IMR-90 (cell line): ENCODE measurements at regions not wholly inside any gene's neighbourhood (a gene's known extent, or its start where the extent isn't known, plus 50 kb on each side); places are given as distances from the start of the nearest gene placed in this dataset.

Experiments used
- ATAC-seq: fragments of 200-7000 bp; cut with Tn5 transposase; 2 replicates; pipeline ENCODE4 v1.9.1; 2020; ENCODE audit warnings: low read depth, mild to moderate bottlenecking, moderate library complexity
- BruUV-seq: library from RNA; stranded (reverse); fragments of 400-500 nt; replicated peaks from 2 replicates; lab custom pipeline; 2021; lab: Mats Ljungman, UMichigan
- CTCF ChIA-PET: fragments of 300-600 bp; formaldehyde crosslinking; extraction: SDS; loops from one replicate; lab custom pipeline; 2021; ENCODE audit warnings: antibody characterized with exemption; lab: Yijun Ruan, JAX
- POLR2A ChIA-PET: fragments of 300-600 bp; sonication (Branson Sonifier 250); formaldehyde crosslinking; loops from one replicate; lab custom pipeline; 2022; ENCODE audit warnings: antibody characterized with exemption; ENCODE audit not compliant: unreplicated experiment; lab: Charles Lee
- DNase-seq: peaks from one replicate; pipeline ENCODE4 v3.0.0; 2013
- H2AFZ ChIP-seq: replicated peaks from 2 replicates; pipeline ENCODE3; 2013; ENCODE audit warnings: low read length, mild to moderate bottlenecking; ENCODE audit not compliant: poor library complexity
- H2AK5ac ChIP-seq: 2 replicates; pipeline ENCODE4 v1.6.1; 2013; ENCODE audit warnings: low read depth, low read length, inconsistent platforms
- H2AK9ac ChIP-seq: replicated peaks from 2 replicates; pipeline ENCODE3; 2013; ENCODE audit warnings: mild to moderate bottlenecking, low read depth, low read length, moderate library complexity; ENCODE audit not compliant: poor library complexity
- H2BK120ac ChIP-seq: 2 replicates; pipeline ENCODE4 v1.6.1; 2013; ENCODE audit warnings: low read depth, low read length, inconsistent platforms
- H2BK15ac ChIP-seq: 3 replicates; pipeline ENCODE4 v1.6.1; 2013; ENCODE audit warnings: low read depth, low read length, inconsistent platforms
- H2BK20ac ChIP-seq: 2 replicates; pipeline ENCODE4 v1.6.1; 2013; ENCODE audit warnings: low read depth, mild to moderate bottlenecking, inconsistent platforms, low read length, moderate library complexity
- H2BK5ac ChIP-seq: 2 replicates; pipeline ENCODE4 v1.6.1; 2013; ENCODE audit warnings: mild to moderate bottlenecking, low read depth, low read length, inconsistent platforms; ENCODE audit not compliant: poor library complexity, severe bottlenecking
- H3K14ac ChIP-seq: replicated peaks from 2 replicates; pipeline ENCODE4 v1.6.1; 2013; ENCODE audit warnings: low read depth, low read length, inconsistent platforms
- H3K18ac ChIP-seq: 2 replicates; pipeline ENCODE4 v1.6.1; 2013; ENCODE audit warnings: low read depth, low read length, control low read depth
- H3K23ac ChIP-seq: 2 replicates; pipeline ENCODE4 v1.6.1; 2013; ENCODE audit warnings: low read depth, low read length, inconsistent platforms
- H3K27ac ChIP-seq: 2 replicates; pipeline ENCODE4 v1.5.1; 2013; ENCODE audit warnings: mild to moderate bottlenecking, control low read depth, low read length; ENCODE audit not compliant: insufficient read depth
- H3K27me3 ChIP-seq: 2 replicates; pipeline ENCODE4 v1.6.1; 2013; ENCODE audit warnings: low read length; ENCODE audit not compliant: control insufficient read depth, insufficient read depth
- H3K36me3 ChIP-seq: 2 replicates; pipeline ENCODE4 v1.6.1; 2013; ENCODE audit warnings: low read length, mixed read lengths; ENCODE audit not compliant: control insufficient read depth, insufficient read depth
- H3K4ac ChIP-seq: 2 replicates; pipeline ENCODE4 v1.6.1; 2013; ENCODE audit warnings: low read depth, low read length, inconsistent platforms
- H3K4me1 ChIP-seq: 2 replicates; pipeline ENCODE4 v1.6.1; 2013; ENCODE audit warnings: low read length, mixed read lengths; ENCODE audit not compliant: control insufficient read depth, insufficient read depth
- H3K4me2 ChIP-seq: 2 replicates; pipeline ENCODE4 v1.6.1; 2013; ENCODE audit warnings: low read depth, mild to moderate bottlenecking, control low read depth, low read length, moderate library complexity
- H3K4me3 ChIP-seq: 2 replicates; pipeline ENCODE4 v1.5.1; 2013; ENCODE audit warnings: low read depth, mild to moderate bottlenecking, control low read depth, low read length, moderate library complexity; ENCODE audit not compliant: insufficient read depth
- H3K56ac ChIP-seq: 2 replicates; pipeline ENCODE4 v1.6.1; 2013; ENCODE audit warnings: low read length, inconsistent platforms; ENCODE audit not compliant: insufficient read depth; ENCODE audit errors: extremely low read depth
- H3K79me1 ChIP-seq, 2 experiments: 2 replicates each; pipeline ENCODE4 v1.6.1; 2013; ENCODE audit warnings: low read length in 2 of 2, inconsistent platforms in 1 of 2, low read depth in 1 of 2
- H3K9ac ChIP-seq: 2 replicates; pipeline ENCODE4 v1.6.1; 2013; ENCODE audit warnings: low read depth, low read length, control low read depth
- H3K9me1 ChIP-seq: 2 replicates; pipeline ENCODE4 v1.6.1; 2013; ENCODE audit warnings: low read length, inconsistent platforms; ENCODE audit not compliant: insufficient read depth
- H3K9me3 ChIP-seq: 2 replicates; pipeline ENCODE4 v1.6.1; 2013; ENCODE audit warnings: low read length; ENCODE audit not compliant: control insufficient read depth, insufficient read depth
- H4K20me1 ChIP-seq: 2 replicates; pipeline ENCODE4 v1.6.1; 2013; ENCODE audit warnings: low read length, inconsistent platforms; ENCODE audit not compliant: insufficient read depth
- H4K5ac ChIP-seq: 2 replicates; pipeline ENCODE4 v1.6.1; 2013; ENCODE audit warnings: mild to moderate bottlenecking, low read depth, low read length, control low read depth
- H4K8ac ChIP-seq, 2 experiments: 2 replicates each; pipeline ENCODE4 v1.6.1; 2013; ENCODE audit warnings: low read depth in 2 of 2, low read length in 2 of 2, control low read depth in 1 of 2, inconsistent platforms in 1 of 2
- H4K91ac ChIP-seq: 2 replicates; pipeline ENCODE4 v1.6.1; 2013; ENCODE audit warnings: low read depth, low read length, inconsistent platforms; ENCODE audit not compliant: insufficient read depth
- BHLHE40 ChIP-seq: fragments of 150-350 bp; IDR thresholded peaks from 2 replicates; pipeline ENCODE4 v1.6.1; 2016; ENCODE audit warnings: mild to moderate bottlenecking, low read depth, low read length
- CEBPB ChIP-seq: IDR thresholded peaks from 2 replicates; pipeline ENCODE4 v1.6.1; 2012; ENCODE audit warnings: low read depth, low read length, improper control_type of control experiment
- CHD1 ChIP-seq: IDR thresholded peaks from 2 replicates; pipeline ENCODE4 v1.6.1; 2012; ENCODE audit warnings: low read depth, low read length, improper control_type of control experiment
- FOS ChIP-seq: fragments of 150-350 bp; IDR thresholded peaks from 2 replicates; pipeline ENCODE4 v1.6.1; 2016; ENCODE audit warnings: low read depth, low read length
- MAZ ChIP-seq: IDR thresholded peaks from 2 replicates; pipeline ENCODE4 v1.6.1; 2012; ENCODE audit warnings: low read depth, mild to moderate bottlenecking, low read length, improper control_type of control experiment, moderate library complexity, borderline replicate concordance
- MXI1 ChIP-seq: IDR thresholded peaks from 2 replicates; pipeline ENCODE4 v1.6.1; 2012; ENCODE audit warnings: low read depth, mild to moderate bottlenecking, low read length, moderate library complexity, borderline replicate concordance
- NFE2L2 ChIP-seq: fragments of 150-350 bp; IDR thresholded peaks from 2 replicates; pipeline ENCODE4 v1.6.1; 2016; ENCODE audit warnings: low read depth, mild to moderate bottlenecking, low read length
- POLR2A ChIP-seq: IDR thresholded peaks from 2 replicates; pipeline ENCODE4 v1.6.1; 2012; ENCODE audit warnings: mild to moderate bottlenecking, low read depth, low read length
- RFX5 ChIP-seq: IDR thresholded peaks from 2 replicates; pipeline ENCODE4 v1.8.0; 2012; ENCODE audit warnings: low read depth, mild to moderate bottlenecking, low read length, moderate library complexity
- SMC3 ChIP-seq: fragments of 150-350 bp; IDR thresholded peaks from 2 replicates; pipeline ENCODE4 v1.6.1; 2016; ENCODE audit warnings: low read depth, mild to moderate bottlenecking, antibody characterized with exemption, low read length, moderate library complexity
- USF2 ChIP-seq: fragments of 150-350 bp; IDR thresholded peaks from 2 replicates; pipeline ENCODE4 v1.6.1; 2017; ENCODE audit warnings: mild to moderate bottlenecking, antibody characterized with exemption, low read length, low read depth
- WGBS, 2 experiments: methylation state at CpG; one replicate each; pipeline versions ENCODE4 v1.1.5 to v1.1.7; 2013; ENCODE audit warnings: missing lambda C conversion rate in 2 of 2; ENCODE audit not compliant: insufficient read length in 1 of 2; ENCODE audit errors: extremely low coverage in 2 of 2; 5-methylcytosine and 5-hydroxymethylcytosine counted together
- dilution Hi-C: fragments of 300-500 bp; cut with HindIII; formaldehyde crosslinking; loops from one replicate; pipeline ENCODE4 v1.14.3; 2018; ENCODE audit warnings: low sequenced_read_pairs; ENCODE audit not compliant: unreplicated experiment
- in situ Hi-C: fragments of 300-500 bp; cut with MboI; formaldehyde crosslinking; loops from 3 replicates; pipeline ENCODE4 v1.14.3; 2019; ENCODE audit warnings: low sequenced_read_pairs, inconsistent platforms, mixed read lengths
- intact Hi-C: fragments of 100-400 bp; cut with micrococcal nuclease; formaldehyde crosslinking; loops from 2 replicates; pipeline ENCODE4 v1.10.0; 2022
- TF ChIP-seq, protein P1 (sequence below): conservative IDR thresholded peaks from 2 replicates; pipeline ENCODE4 v1.5.1; 2012; ENCODE audit warnings: mild to moderate bottlenecking, low read depth, low read length, improper control_type of control experiment
- TF ChIP-seq, protein P2 (sequence below): fragments of 150-350 bp; IDR thresholded peaks from 2 replicates; pipeline ENCODE4 v1.6.1; 2016; ENCODE audit warnings: low read depth, mild to moderate bottlenecking, low read length, moderate library complexity, borderline replicate concordance

- Histone ChIP-seq H3K14ac (no peak overlapping the region), H4K8ac (no peak overlapping the region), H2BK120ac (no peak overlapping the region), H2AK9ac (no peak overlapping the region), H3K4me2 (no peak overlapping the region), H2BK5ac (no peak overlapping the region), H3K9me3 (no peaks in the 10 kb centered on the region), H3K27me3 (no peaks in the 10 kb centered on the region), H3K23ac (no peak overlapping the region), H3K4me3 (no peak overlapping the region), H2BK15ac (no peak overlapping the region), H4K91ac (no peak overlapping the region), H3K4ac (no peak overlapping the region), H4K20me1 (no peaks in the 10 kb centered on the region), H3K18ac (no peak overlapping the region), H4K5ac (no peak overlapping the region), H3K56ac (no peak overlapping the region), H3K27ac (no peak overlapping the region), H2AK5ac (no peak overlapping the region), H2BK20ac (no peak overlapping the region), H3K36me3 (no peaks in the 10 kb centered on the region), H3K79me1 (no peaks in the 10 kb centered on the region), H3K9me1 (no peaks in the 10 kb centered on the region), H2AFZ (no peak overlapping the region), H3K9ac (no peak overlapping the region), H3K4me1 (peaks cover 1% of the 10 kb centered on the region; the same call in 1 of the 2 replicates)
- CTCF ChIA-PET: interaction anchor here (0.8 kb wide), 1 partner anchor 10 kb away, joined by 3 read pairs; no protein-coding TSS in a partner anchor
- WGBS, 2 experiments: no CpG with 5 or more reads among the region's 2 CpGs
- dilution Hi-C loops (no loop called here), intact Hi-C loops (no loop called here), in situ Hi-C loops (no loop called here)
- POLR2A ChIA-PET: no interaction called here
- no TSS peak for BruUV-seq
- TF ChIP-seq SMC3 (no peak), MXI1 (no peak), BHLHE40 (no peak), USF2 (no peak), RFX5 (no peak), NFE2L2 (no peak), POLR2A (no peak), CEBPB (no peak), MAZ (no peak), FOS (no peak), CHD1 (no peak)
- TF ChIP-seq, protein P1, sequence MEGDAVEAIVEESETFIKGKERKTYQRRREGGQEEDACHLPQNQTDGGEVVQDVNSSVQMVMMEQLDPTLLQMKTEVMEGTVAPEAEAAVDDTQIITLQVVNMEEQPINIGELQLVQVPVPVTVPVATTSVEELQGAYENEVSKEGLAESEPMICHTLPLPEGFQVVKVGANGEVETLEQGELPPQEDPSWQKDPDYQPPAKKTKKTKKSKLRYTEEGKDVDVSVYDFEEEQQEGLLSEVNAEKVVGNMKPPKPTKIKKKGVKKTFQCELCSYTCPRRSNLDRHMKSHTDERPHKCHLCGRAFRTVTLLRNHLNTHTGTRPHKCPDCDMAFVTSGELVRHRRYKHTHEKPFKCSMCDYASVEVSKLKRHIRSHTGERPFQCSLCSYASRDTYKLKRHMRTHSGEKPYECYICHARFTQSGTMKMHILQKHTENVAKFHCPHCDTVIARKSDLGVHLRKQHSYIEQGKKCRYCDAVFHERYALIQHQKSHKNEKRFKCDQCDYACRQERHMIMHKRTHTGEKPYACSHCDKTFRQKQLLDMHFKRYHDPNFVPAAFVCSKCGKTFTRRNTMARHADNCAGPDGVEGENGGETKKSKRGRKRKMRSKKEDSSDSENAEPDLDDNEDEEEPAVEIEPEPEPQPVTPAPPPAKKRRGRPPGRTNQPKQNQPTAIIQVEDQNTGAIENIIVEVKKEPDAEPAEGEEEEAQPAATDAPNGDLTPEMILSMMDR: no peak
- TF ChIP-seq, protein P2, sequence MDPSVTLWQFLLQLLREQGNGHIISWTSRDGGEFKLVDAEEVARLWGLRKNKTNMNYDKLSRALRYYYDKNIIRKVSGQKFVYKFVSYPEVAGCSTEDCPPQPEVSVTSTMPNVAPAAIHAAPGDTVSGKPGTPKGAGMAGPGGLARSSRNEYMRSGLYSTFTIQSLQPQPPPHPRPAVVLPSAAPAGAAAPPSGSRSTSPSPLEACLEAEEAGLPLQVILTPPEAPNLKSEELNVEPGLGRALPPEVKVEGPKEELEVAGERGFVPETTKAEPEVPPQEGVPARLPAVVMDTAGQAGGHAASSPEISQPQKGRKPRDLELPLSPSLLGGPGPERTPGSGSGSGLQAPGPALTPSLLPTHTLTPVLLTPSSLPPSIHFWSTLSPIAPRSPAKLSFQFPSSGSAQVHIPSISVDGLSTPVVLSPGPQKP: no peak
- DNase-seq (no peak), ATAC-seq (no peak)
Measured at GRCh38 chr18:28582724-28583123, 405.8 kb upstream of the CDH2 start.
